SK-N-SH treated with all-trans-retinoic acid at 6 μM for 48 hours (cell line): ENCODE measurements at regions not wholly inside any gene's neighbourhood (a gene's known extent, or its start where the extent isn't known, plus 50 kb on each side); places are given as distances from the start of the nearest gene placed in this dataset.

Source experiments
- ESRRG ChIP-seq: fragments of 250-450 bp; sonication (Bioruptor Pico); IDR thresholded peaks from 2 replicates; pipeline ENCODE4 v1.6.1; 2021; ENCODE audit warnings: mild to moderate bottlenecking
- PATZ1 ChIP-seq: fragments of 250-450 bp; sonication (Bioruptor Pico); IDR thresholded peaks from 2 replicates; pipeline ENCODE4 v1.8.0; 2020; ENCODE audit warnings: mild to moderate bottlenecking, moderate library complexity, borderline replicate concordance
- SNAI2 ChIP-seq: fragments of 250-450 bp; sonication (Bioruptor Pico); IDR thresholded peaks from 2 replicates; pipeline ENCODE4 v1.5.0; 2020; ENCODE audit warnings: mild to moderate bottlenecking, moderate library complexity
- ZFP3 ChIP-seq: fragments of 250-450 bp; sonication (Bioruptor Pico); IDR thresholded peaks from 2 replicates; pipeline ENCODE4 v1.5.0; 2020; ENCODE audit warnings: mild to moderate bottlenecking, moderate library complexity
- ZNF565 ChIP-seq: fragments of 450-650 bp; formaldehyde crosslinking; conservative IDR thresholded peaks from 2 replicates; pipeline ENCODE4 v1.5.0; 2020; ENCODE audit warnings: low read depth, mild to moderate bottlenecking, moderate library complexity
- ZNF70 ChIP-seq: fragments of 450-650 bp; formaldehyde crosslinking; IDR thresholded peaks from 2 replicates; pipeline ENCODE4 v1.5.0; 2020; ENCODE audit warnings: mild to moderate bottlenecking, moderate library complexity

- TF ChIP-seq ZNF565 (CRISPR knock-in tag) (no peak), ESRRG (no peak), PATZ1 (CRISPR knock-in tag) (no peak), SNAI2 (CRISPR knock-in tag) (no peak), ZFP3 (CRISPR knock-in tag) (no peak), ZNF70 (no peak)
These were observed 310.7 kb downstream of the DIPK2A start for GRCh38 chr3:144282313-144282712.
